ENCODE measurements at regions not wholly inside any gene's neighbourhood (a gene's known extent, or its start where the extent isn't known, plus 50 kb on each side); places are given as distances from the start of the nearest gene placed in this dataset.

DNA sequence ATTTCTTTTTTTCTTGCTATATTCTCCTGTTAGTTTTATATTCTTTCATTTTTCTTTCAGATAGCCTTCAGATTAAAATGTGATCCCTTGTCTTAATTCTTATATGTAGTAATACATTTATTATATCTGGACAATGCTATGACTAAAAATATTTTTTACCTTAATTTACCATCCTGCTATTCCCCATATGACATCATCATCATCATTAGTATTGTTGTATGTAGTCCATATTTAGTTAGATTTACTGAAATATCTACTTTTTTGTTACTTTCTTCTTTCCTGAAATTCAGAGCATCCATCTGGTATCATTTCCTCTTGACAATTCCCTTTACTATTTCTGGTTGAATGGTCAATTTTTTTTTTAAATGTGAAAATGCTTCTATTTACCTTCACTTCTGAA lies 951.6 kb upstream of the POU3F3 start:
- TF ChIP-seq EZH2 (IDR thresholded peaks at IDR 0.05) (no peak), POLR2AphosphoS5 (IDR thresholded peaks at IDR 0.05; ENCODE audit: borderline replicate concordance, low read depth, low read length) (no peak), FOXP2 (optimal IDR thresholded peaks at IDR 0.05; ENCODE audit: control extremely low read depth, extremely low read length, insufficient read depth) (no peak)

All from SK-N-MC (cell line).